Lower lobe of right lung (tissue), 2 donors: ENCODE measurements at regions not wholly inside any gene's neighbourhood (a gene's known extent, or its start where the extent isn't known, plus 50 kb on each side); places are given as distances from the start of the nearest gene placed in this dataset.
"Not testable (repeated sequence)": the region's sequence is repeated elsewhere in the genome, so short reads cannot be mapped to it uniquely, and the experiment has no call there.

Source experiments
- ATAC-seq, 2 donors: fragments of 200-7000 bp; cut with Tn5 transposase; one replicate each; pipeline ENCODE4 v1.9.1; 2020 to 2022; ENCODE audit warnings: mild to moderate bottlenecking in 2 of 2, moderate library complexity in 2 of 2
- DNase-seq: peaks from one replicate; pipeline ENCODE4 v3.0.0-alpha.2; 2020
- H3K27ac ChIP-seq: fragments of 200-600 bp; one replicate; pipeline ENCODE4 v1.8.0; 2022
- H3K27me3 ChIP-seq: fragments of 200-600 bp; one replicate; pipeline ENCODE4 v1.8.0; 2022; ENCODE audit warnings: low read depth
- H3K36me3 ChIP-seq: fragments of 200-600 bp; one replicate; pipeline ENCODE4 v1.8.0; 2022; ENCODE audit warnings: mild to moderate bottlenecking
- H3K4me1 ChIP-seq: fragments of 200-600 bp; one replicate; pipeline ENCODE4 v1.8.0; 2022
- H3K4me3 ChIP-seq: fragments of 200-600 bp; one replicate; pipeline ENCODE4 v1.8.0; 2022; ENCODE audit warnings: mild to moderate bottlenecking
- H3K9me3 ChIP-seq: fragments of 200-600 bp; one replicate; pipeline ENCODE4 v1.8.0; 2022
- intact Hi-C: fragments of 100-400 bp; cut with DNase I; formaldehyde crosslinking; loops from one replicate; pipeline ENCODE4 v1.11.0; 2022
- TF ChIP-seq, protein P1 (sequence below): fragments of 200-600 bp; IDR thresholded peaks from one replicate; pipeline ENCODE4 v1.8.0; 2022; ENCODE audit warnings: antibody characterized with exemption, mild to moderate bottlenecking
- donor health status: DM: no; HTN: yes; CAD: no; lungs with severe emphysema.

DNA sequence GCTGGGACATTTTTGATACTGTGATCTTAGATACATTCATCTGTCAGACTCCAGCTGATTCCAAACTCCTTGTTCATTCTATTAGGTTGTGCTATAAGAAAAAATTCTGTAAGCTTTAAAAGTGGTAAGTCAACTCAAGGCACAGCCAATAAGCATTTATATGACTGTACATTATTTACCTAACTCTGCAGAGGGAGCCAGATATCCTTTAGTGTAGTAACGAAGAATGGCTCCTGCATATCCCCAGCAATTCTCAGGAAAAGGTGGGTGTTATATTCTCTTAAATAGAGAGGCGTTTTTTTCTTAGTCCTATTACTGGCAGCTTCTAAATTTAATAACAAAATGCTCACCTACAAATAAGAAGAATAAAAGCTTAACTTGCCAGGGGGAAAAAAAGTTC, 374.3 kb upstream of the GOT2 start:
- H3K9me3 ChIP-seq, result no peaks in the 10 kb centered on the region
- TF ChIP-seq, protein P1, sequence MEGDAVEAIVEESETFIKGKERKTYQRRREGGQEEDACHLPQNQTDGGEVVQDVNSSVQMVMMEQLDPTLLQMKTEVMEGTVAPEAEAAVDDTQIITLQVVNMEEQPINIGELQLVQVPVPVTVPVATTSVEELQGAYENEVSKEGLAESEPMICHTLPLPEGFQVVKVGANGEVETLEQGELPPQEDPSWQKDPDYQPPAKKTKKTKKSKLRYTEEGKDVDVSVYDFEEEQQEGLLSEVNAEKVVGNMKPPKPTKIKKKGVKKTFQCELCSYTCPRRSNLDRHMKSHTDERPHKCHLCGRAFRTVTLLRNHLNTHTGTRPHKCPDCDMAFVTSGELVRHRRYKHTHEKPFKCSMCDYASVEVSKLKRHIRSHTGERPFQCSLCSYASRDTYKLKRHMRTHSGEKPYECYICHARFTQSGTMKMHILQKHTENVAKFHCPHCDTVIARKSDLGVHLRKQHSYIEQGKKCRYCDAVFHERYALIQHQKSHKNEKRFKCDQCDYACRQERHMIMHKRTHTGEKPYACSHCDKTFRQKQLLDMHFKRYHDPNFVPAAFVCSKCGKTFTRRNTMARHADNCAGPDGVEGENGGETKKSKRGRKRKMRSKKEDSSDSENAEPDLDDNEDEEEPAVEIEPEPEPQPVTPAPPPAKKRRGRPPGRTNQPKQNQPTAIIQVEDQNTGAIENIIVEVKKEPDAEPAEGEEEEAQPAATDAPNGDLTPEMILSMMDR, result no peak
- intact Hi-C loops, result no loop called here
- H3K36me3 ChIP-seq, result no peaks in the 10 kb centered on the region
- no peak for DNase-seq
- no peaks in the 10 kb centered on the region for H3K4me1 ChIP-seq
- no peak for ATAC-seq
- no peak overlapping the region for H3K4me3 ChIP-seq
- no peaks in the 10 kb centered on the region for H3K27me3 ChIP-seq
- H3K27ac ChIP-seq, result no peak overlapping the region

DNA sequence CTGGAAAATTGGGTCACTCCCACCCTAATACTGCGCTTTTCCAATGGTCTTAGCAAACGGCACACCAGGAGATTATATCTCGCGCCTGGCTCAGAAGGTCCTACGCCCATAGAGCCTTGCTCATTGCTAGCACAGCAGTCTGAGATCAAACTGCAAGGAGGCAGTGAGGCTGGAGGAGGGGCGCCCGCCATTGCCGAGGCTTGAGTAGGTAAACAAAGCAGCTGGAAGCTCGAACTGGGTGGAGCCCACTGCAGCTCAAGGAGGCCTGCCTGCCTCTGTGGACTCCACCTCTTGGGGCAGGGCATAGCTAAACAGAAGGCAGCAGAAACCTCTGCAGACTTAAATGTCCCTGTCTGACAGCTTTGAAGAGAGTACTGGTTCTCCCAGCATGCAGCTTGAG, 362.6 kb upstream of the GOT2 start:
- H3K4me1 ChIP-seq, DNase-seq, H3K4me3 ChIP-seq, intact Hi-C loops, H3K36me3 ChIP-seq, H3K9me3 ChIP-seq, H3K27me3 ChIP-seq, ATAC-seq, H3K27ac ChIP-seq: not testable (repeated sequence)

DNA sequence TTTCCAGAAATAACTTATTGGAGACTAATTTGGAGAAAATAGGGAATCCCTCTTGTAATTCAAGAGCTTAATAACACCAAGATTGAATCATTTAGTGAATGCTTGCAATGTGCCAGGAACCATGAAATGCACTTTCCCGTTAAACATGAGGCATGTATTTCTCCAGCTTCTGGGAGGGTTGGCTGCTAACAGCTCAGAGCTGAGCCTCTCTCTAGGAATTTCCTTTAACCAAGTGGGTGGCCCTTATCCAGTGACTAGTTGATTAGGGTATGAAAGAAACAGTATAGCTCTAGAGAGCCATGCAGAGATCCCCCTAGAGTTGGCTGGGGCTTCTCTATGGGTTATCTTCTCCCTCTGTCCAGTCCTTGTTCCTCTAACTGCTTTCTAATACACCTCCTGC, 356.4 kb upstream of the GOT2 start:
- ATAC-seq (no peak), DNase-seq (no peak)
- Histone ChIP-seq H3K27ac (no peak overlapping the region), H3K4me1 (no peaks in the 10 kb centered on the region), H3K9me3 (no peaks in the 10 kb centered on the region), H3K4me3 (no peak overlapping the region), H3K27me3 (no peaks in the 10 kb centered on the region), H3K36me3 (no peaks in the 10 kb centered on the region)
- intact Hi-C loops, result no loop called here
- TF ChIP-seq, protein P1, result no peak

DNA sequence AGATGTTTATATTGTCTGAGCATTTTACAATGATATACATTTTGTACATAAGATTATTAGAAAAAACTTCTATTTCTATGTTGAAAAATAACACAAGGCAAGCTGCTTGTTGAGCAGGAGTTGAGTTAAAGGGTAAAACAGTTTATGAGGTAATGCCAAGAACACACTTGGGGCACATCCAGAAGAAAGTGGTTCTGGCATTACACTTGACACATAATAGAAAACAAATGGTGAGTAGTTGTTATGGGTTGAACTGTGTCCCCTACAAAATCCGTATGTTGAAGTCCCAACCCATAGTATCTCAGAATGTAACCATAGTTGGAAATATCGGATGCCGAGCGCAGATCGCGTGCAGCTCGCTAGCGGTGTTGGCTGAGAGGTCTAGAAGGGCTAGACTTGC, 354.3 kb upstream of the GOT2 start:
- DNase-seq (no peak), ATAC-seq (no peak)
- Histone ChIP-seq H3K4me1 (no peaks in the 10 kb centered on the region), H3K9me3 (no peaks in the 10 kb centered on the region), H3K4me3 (no peak overlapping the region), H3K27me3 (no peaks in the 10 kb centered on the region), H3K36me3 (no peaks in the 10 kb centered on the region), H3K27ac (no peak overlapping the region)
- intact Hi-C loops, result no loop called here
- TF ChIP-seq, protein P1, result no peak

DNA sequence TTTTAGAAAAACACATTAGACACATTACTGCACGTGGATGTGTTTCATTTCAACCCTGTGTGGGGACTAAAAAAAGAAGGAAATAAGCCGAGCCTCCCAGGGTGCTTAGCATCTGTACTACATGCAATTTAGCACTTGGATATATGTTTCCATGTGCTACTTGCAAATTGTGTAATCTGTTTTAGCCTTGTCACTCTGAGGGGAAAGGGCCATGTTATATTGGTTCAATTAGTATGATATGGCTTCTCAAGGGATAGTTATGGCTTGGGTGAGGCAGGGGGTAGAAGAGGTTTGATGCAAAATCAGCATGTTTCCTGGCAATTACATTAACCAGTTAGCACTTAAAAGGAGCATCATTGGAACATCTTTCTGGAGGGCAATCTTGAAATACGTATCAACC, 353.5 kb upstream of the GOT2 start:
- Histone ChIP-seq H3K27me3 (no peaks in the 10 kb centered on the region), H3K4me3 (no peak overlapping the region), H3K4me1 (no peaks in the 10 kb centered on the region), H3K9me3 (no peaks in the 10 kb centered on the region), H3K27ac (no peak overlapping the region), H3K36me3 (no peaks in the 10 kb centered on the region)
- DNase-seq (no peak), ATAC-seq (no peak)
- TF ChIP-seq, protein P1, result no peak
- intact Hi-C loops, result no loop called here

DNA sequence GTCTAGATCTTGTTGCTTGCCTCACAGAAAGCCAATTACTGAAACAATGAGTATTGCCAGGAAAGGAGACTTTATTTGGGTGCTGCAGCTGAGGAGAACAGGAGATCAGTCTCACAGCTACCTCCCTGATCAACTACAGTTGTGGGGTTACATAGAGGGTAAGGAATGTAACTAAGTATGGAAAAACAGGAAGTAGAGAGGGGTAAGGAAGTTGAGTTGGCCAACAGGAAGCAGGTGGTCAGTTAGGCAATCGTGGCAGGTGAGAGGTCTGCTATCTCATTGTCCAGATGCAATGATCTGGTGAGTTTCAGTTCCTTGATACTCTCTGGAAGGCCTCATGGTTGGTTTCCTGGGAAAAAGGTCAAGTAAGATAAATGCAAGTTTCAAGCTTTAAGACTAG, 333.1 kb upstream of the GOT2 start:
- TF ChIP-seq, protein P1, result no peak
- no peak overlapping the region for H3K27ac ChIP-seq
- intact Hi-C loops, result no loop called here
- H3K4me3 ChIP-seq, result no peak overlapping the region
- H3K4me1 ChIP-seq, result peaks cover 3% of the 10 kb centered on the region
- no peaks in the 10 kb centered on the region for H3K36me3 ChIP-seq
- peak; percentile 32 to 68 for ATAC-seq
- H3K27me3 ChIP-seq, result no peaks in the 10 kb centered on the region
- no peaks in the 10 kb centered on the region for H3K9me3 ChIP-seq
- DNase-seq, result peak; percentile 47
